ENCODE measurements at regions not wholly inside any gene's neighbourhood (a gene's known extent, or its start where the extent isn't known, plus 50 kb on each side); places are given as distances from the start of the nearest gene placed in this dataset.

GRCh38 chr20:4549711-4550259, 136.5 kb upstream of the PRNP start:
- Histone ChIP-seq H3K27ac (no peak overlapping the region), H3K4me1 (no peaks in the 10 kb centered on the region), H3K27me3 (no peaks in the 10 kb centered on the region), H3K9me3 (peaks cover 0 to 6% (median 0%) of the 10 kb centered on the region in 3 donors), H3K4me3 (no peak overlapping the region), H3K36me3 (replicated peaks in 1 of 2; ENCODE audit: insufficient read depth in 1 of 2, low read depth in 2 of 2) (no peaks in the 10 kb centered on the region)
- TF ChIP-seq, protein P1, sequence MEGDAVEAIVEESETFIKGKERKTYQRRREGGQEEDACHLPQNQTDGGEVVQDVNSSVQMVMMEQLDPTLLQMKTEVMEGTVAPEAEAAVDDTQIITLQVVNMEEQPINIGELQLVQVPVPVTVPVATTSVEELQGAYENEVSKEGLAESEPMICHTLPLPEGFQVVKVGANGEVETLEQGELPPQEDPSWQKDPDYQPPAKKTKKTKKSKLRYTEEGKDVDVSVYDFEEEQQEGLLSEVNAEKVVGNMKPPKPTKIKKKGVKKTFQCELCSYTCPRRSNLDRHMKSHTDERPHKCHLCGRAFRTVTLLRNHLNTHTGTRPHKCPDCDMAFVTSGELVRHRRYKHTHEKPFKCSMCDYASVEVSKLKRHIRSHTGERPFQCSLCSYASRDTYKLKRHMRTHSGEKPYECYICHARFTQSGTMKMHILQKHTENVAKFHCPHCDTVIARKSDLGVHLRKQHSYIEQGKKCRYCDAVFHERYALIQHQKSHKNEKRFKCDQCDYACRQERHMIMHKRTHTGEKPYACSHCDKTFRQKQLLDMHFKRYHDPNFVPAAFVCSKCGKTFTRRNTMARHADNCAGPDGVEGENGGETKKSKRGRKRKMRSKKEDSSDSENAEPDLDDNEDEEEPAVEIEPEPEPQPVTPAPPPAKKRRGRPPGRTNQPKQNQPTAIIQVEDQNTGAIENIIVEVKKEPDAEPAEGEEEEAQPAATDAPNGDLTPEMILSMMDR (IDR thresholded peaks at IDR 0.05) = no peak
- no peak for TF ChIP-seq POLR2A (IDR thresholded peaks at IDR 0.05)
- intact Hi-C loops (cut with DNase I) = no loop called here
- WGBS, 2 donors = 53 to 62% methylated on average over 4 of the region's 4 CpGs
- ATAC-seq (no peak), DNase-seq (no peak)

- DNase-seq = no peak
- no peaks in the 10 kb centered on the region for H3K4me1 ChIP-seq
- H3K27ac ChIP-seq = no peak overlapping the region
- H3K36me3 ChIP-seq (replicated peaks in 1 of 2; ENCODE audit: insufficient read depth in 1 of 2, low read depth in 2 of 2) = no peaks in the 10 kb centered on the region
- intact Hi-C loops (cut with DNase I) = no loop called here
- peaks cover 0 to 6% (median 0%) of the 10 kb centered on the region in 3 donors for H3K9me3 ChIP-seq
- no peak for ATAC-seq
- H3K27me3 ChIP-seq = no peaks in the 10 kb centered on the region
- WGBS, 2 donors = 78 to 86% methylated on average over 2 of the region's 2 CpGs
- H3K4me3 ChIP-seq = no peak overlapping the region
- TF ChIP-seq, protein P1 (IDR thresholded peaks at IDR 0.05) = no peak
- TF ChIP-seq POLR2A (IDR thresholded peaks at IDR 0.05) = no peak
Measured at GRCh38 chr20:4548552-4548951, 137.7 kb upstream of the PRNP start.

GRCh38 chr20:4546786-4547185, 139.5 kb upstream of the PRNP start:
- intact Hi-C loops (cut with DNase I) = no loop called here
- H3K4me3 ChIP-seq = no peak overlapping the region
- H3K4me1 ChIP-seq = no peaks in the 10 kb centered on the region
- no peak for DNase-seq
- H3K27me3 ChIP-seq = no peaks in the 10 kb centered on the region
- no peak for ATAC-seq
- no peaks in the 10 kb centered on the region for H3K36me3 ChIP-seq (replicated peaks in 1 of 2; ENCODE audit: insufficient read depth in 1 of 2, low read depth in 2 of 2)
- H3K27ac ChIP-seq = no peak overlapping the region
- H3K9me3 ChIP-seq = peaks cover 0 to 6% (median 0%) of the 10 kb centered on the region in 3 donors
- no peak for TF ChIP-seq POLR2A (IDR thresholded peaks at IDR 0.05)
- TF ChIP-seq, protein P1 (IDR thresholded peaks at IDR 0.05) = no peak
- WGBS, 2 donors = 70 to 88% methylated on average over 2 of the region's 2 CpGs

GRCh38 chr20:4546342-4546741, 139.9 kb upstream of the PRNP start:
- Histone ChIP-seq H3K9me3 (peaks cover 0 to 6% (median 0%) of the 10 kb centered on the region in 3 donors), H3K27me3 (no peaks in the 10 kb centered on the region), H3K4me3 (no peak overlapping the region), H3K4me1 (no peaks in the 10 kb centered on the region), H3K27ac (no peak overlapping the region), H3K36me3 (replicated peaks in 1 of 2; ENCODE audit: insufficient read depth in 1 of 2, low read depth in 2 of 2) (no peaks in the 10 kb centered on the region)
- DNase-seq = no peak
- intact Hi-C loops (cut with DNase I) = no loop called here
- TF ChIP-seq, protein P1 (IDR thresholded peaks at IDR 0.05) = no peak
- TF ChIP-seq POLR2A (IDR thresholded peaks at IDR 0.05) = no peak
- ATAC-seq = no peak
- 50 to 60% methylated on average over 1 of the region's 1 CpG for WGBS, 2 donors

GRCh38 chr20:4545526-4545925, 140.7 kb upstream of the PRNP start:
- Histone ChIP-seq H3K4me1 (no peaks in the 10 kb centered on the region), H3K27ac (no peak overlapping the region), H3K9me3 (peaks cover 0 to 6% (median 0%) of the 10 kb centered on the region in 3 donors), H3K4me3 (no peak overlapping the region), H3K36me3 (replicated peaks in 1 of 2; ENCODE audit: insufficient read depth in 1 of 2, low read depth in 2 of 2) (no peaks in the 10 kb centered on the region), H3K27me3 (no peaks in the 10 kb centered on the region)
- TF ChIP-seq, protein P1 (IDR thresholded peaks at IDR 0.05) = no peak
- TF ChIP-seq POLR2A (IDR thresholded peaks at IDR 0.05) = no peak
- DNase-seq (no peak), ATAC-seq (no peak)
- WGBS, 2 donors = 79 to 81% methylated on average over 2 of the region's 2 CpGs
- intact Hi-C loops (cut with DNase I) = no loop called here
